ENCODE measurements at regions not wholly inside any gene's neighbourhood (a gene's known extent, or its start where the extent isn't known, plus 50 kb on each side); places are given as distances from the start of the nearest gene placed in this dataset.
A peak's percentile ranks its signal among the peaks of the same experiment; 100 is the strongest.

GRCh38 chr2:156115338-156115737, 217.2 kb downstream of the NR4A2 start:
- TF ChIP-seq EZH2phosphoT487 (IDR thresholded peaks at IDR 0.05; ENCODE audit: borderline replicate concordance, low read depth, low read length) (no peak), CTCF (conservative IDR thresholded peaks at IDR 0.05; ENCODE audit: low read length) (no peak)
- Histone ChIP-seq H3K9me3 (ENCODE audit: low read length) (no peaks in the 10 kb centered on the region), H3K4me3 (ENCODE audit: low read depth, low read length, poor library complexity, severe bottlenecking) (no peak overlapping the region), H4K20me1 (ENCODE audit: insufficient read depth, low read length) (no peaks in the 10 kb centered on the region), H2AFZ (ENCODE audit: low read length) (no peak overlapping the region), H3K36me3 (ENCODE audit: insufficient read depth, low read length) (no peaks in the 10 kb centered on the region), H3K9me2 (ENCODE audit: insufficient read depth, low read length) (no peaks in the 10 kb centered on the region), H3K4me2 (ENCODE audit: low read length) (no peak overlapping the region), H3K79me2 (ENCODE audit: insufficient read depth, low read depth, low read length) (no peaks in the 10 kb centered on the region), H3K27ac (ENCODE audit: low read depth, low read length, poor library complexity, severe bottlenecking) (no peak overlapping the region), H3K4me1 (ENCODE audit: insufficient read depth, low read length, poor library complexity, severe bottlenecking) (no peaks in the 10 kb centered on the region)
- intact Hi-C loops (cut with micrococcal nuclease; ENCODE audit: unreplicated experiment) = no loop called here
- CTCF ChIA-PET (ENCODE audit: unreplicated experiment) = no interaction called here
- BruUV-seq (replicated peaks) = no TSS peak
- POLR2A ChIA-PET = no interaction called here
- no peak for DNase-seq (ENCODE audit: low spot score)

GRCh38 chr2:156112323-156112722, 220.2 kb downstream of the NR4A2 start:
- no peak overlapping the region for H3K27ac ChIP-seq (ENCODE audit: low read depth, low read length, poor library complexity, severe bottlenecking)
- intact Hi-C loops (cut with micrococcal nuclease; ENCODE audit: unreplicated experiment) = no loop called here
- no peaks in the 10 kb centered on the region for H3K9me3 ChIP-seq (ENCODE audit: low read length)
- TF ChIP-seq EZH2phosphoT487 (IDR thresholded peaks at IDR 0.05; ENCODE audit: borderline replicate concordance, low read depth, low read length) = no peak
- TF ChIP-seq CTCF (conservative IDR thresholded peaks at IDR 0.05; ENCODE audit: low read length) = no peak
- no peaks in the 10 kb centered on the region for H3K4me1 ChIP-seq (ENCODE audit: insufficient read depth, low read length, poor library complexity, severe bottlenecking)
- DNase-seq (ENCODE audit: low spot score) = no peak
- no peaks in the 10 kb centered on the region for H3K79me2 ChIP-seq (ENCODE audit: insufficient read depth, low read depth, low read length)
- no peaks in the 10 kb centered on the region for H3K36me3 ChIP-seq (ENCODE audit: insufficient read depth, low read length)
- no peak overlapping the region for H2AFZ ChIP-seq (ENCODE audit: low read length)
- H4K20me1 ChIP-seq (ENCODE audit: insufficient read depth, low read length) = no peaks in the 10 kb centered on the region
- H3K4me2 ChIP-seq (ENCODE audit: low read length) = no peak overlapping the region
- ChIA-PET POLR2A (no interaction called here), CTCF (ENCODE audit: unreplicated experiment) (no interaction called here)
- no peak overlapping the region for H3K4me3 ChIP-seq (ENCODE audit: low read depth, low read length, poor library complexity, severe bottlenecking)
- BruUV-seq (replicated peaks) = no TSS peak
- no peaks in the 10 kb centered on the region for H3K9me2 ChIP-seq (ENCODE audit: insufficient read depth, low read length)

GRCh38 chr2:156110890-156111289, 221.6 kb downstream of the NR4A2 start:
- no TSS peak for BruUV-seq (replicated peaks)
- CTCF ChIA-PET (ENCODE audit: unreplicated experiment) = no interaction called here
- intact Hi-C loops (cut with micrococcal nuclease; ENCODE audit: unreplicated experiment) = no loop called here

More at GRCh38 chr2:156110890-156111289, 221.6 kb downstream of the NR4A2 start:
- no peaks in the 10 kb centered on the region for H3K36me3 ChIP-seq (ENCODE audit: insufficient read depth, low read length)
- peak; percentile 15 for DNase-seq (ENCODE audit: low spot score)
- POLR2A ChIA-PET = interaction anchor here (0.6 to 1.1 kb wide), 6 partner anchors 9 to 880 kb away, joined by 3 to 10 read pairs (median 4); no protein-coding TSS in a partner anchor
- H3K9me3 ChIP-seq (ENCODE audit: low read length) = no peaks in the 10 kb centered on the region
- no peak overlapping the region for H3K4me2 ChIP-seq (ENCODE audit: low read length)
- no peaks in the 10 kb centered on the region for H3K79me2 ChIP-seq (ENCODE audit: insufficient read depth, low read depth, low read length)
- no peaks in the 10 kb centered on the region for H3K9me2 ChIP-seq (ENCODE audit: insufficient read depth, low read length)
- H2AFZ ChIP-seq (ENCODE audit: low read length) = no peak overlapping the region
- no peak for TF ChIP-seq EZH2phosphoT487 (IDR thresholded peaks at IDR 0.05; ENCODE audit: borderline replicate concordance, low read depth, low read length)
- TF ChIP-seq CTCF (conservative IDR thresholded peaks at IDR 0.05; ENCODE audit: low read length) = peak; percentile 48
- no peak overlapping the region for H3K27ac ChIP-seq (ENCODE audit: low read depth, low read length, poor library complexity, severe bottlenecking)
- H4K20me1 ChIP-seq (ENCODE audit: insufficient read depth, low read length) = no peaks in the 10 kb centered on the region
- H3K4me1 ChIP-seq (ENCODE audit: insufficient read depth, low read length, poor library complexity, severe bottlenecking) = no peaks in the 10 kb centered on the region
- no peak overlapping the region for H3K4me3 ChIP-seq (ENCODE audit: low read depth, low read length, poor library complexity, severe bottlenecking)
